SU-DHL-6 (cell line): ENCODE measurements at regions not wholly inside any gene's neighbourhood (a gene's known extent, or its start where the extent isn't known, plus 50 kb on each side); places are given as distances from the start of the nearest gene placed in this dataset.
"Not testable (repeated sequence)": the region's sequence is repeated elsewhere in the genome, so short reads cannot be mapped to it uniquely, and the experiment has no call there.

ENCODE experiments used
- H2AFZ ChIP-seq: fragments of 200-600 bp; sonication (generic); 2 replicates; pipeline ENCODE4 v1.6.1; 2014; ENCODE audit warnings: low read depth, mild to moderate bottlenecking, moderate library complexity, mixed read lengths, antibody characterized with exemption, low read length; ENCODE audit not compliant: severe bottlenecking
- H3F3A ChIP-seq: fragments of 200-600 bp; shearing (Covaris generic); 2 replicates; pipeline ENCODE4 v1.6.0; 2016; ENCODE audit warnings: antibody characterized with exemption, mild to moderate bottlenecking; ENCODE audit not compliant: insufficient read depth
- H3K27ac ChIP-seq: fragments of 200-600 bp; sonication (generic); 2 replicates; pipeline ENCODE4 v1.5.1; 2016; ENCODE audit warnings: low read depth, mild to moderate bottlenecking, low read length, moderate library complexity, mixed read lengths
- H3K27me3 ChIP-seq: fragments of 200-600 bp; sonication (generic), shearing (Covaris generic); 2 replicates; pipeline ENCODE4 v1.6.0; 2014; ENCODE audit warnings: mild to moderate bottlenecking, low read length
- H3K36me3 ChIP-seq: fragments of 200-600 bp; sonication (generic); 2 replicates; pipeline ENCODE4 v1.6.1; 2014; ENCODE audit warnings: mild to moderate bottlenecking, low read length, mixed read lengths
- H3K4me2 ChIP-seq: fragments of 300-600, 200-600 bp; shearing (Covaris generic), sonication (generic); 2 replicates; pipeline ENCODE4 v1.6.0; 2014; ENCODE audit warnings: low read length, low read depth, mild to moderate bottlenecking; ENCODE audit not compliant: poor library complexity, severe bottlenecking
- H3K4me3 ChIP-seq: fragments of 200-600 bp; sonication (generic); 2 replicates; pipeline ENCODE4 v1.5.1; 2014; ENCODE audit warnings: antibody characterized with exemption, low read length, mild to moderate bottlenecking, mixed read lengths; ENCODE audit not compliant: insufficient read depth, poor library complexity, severe bottlenecking
- H3K79me2 ChIP-seq: fragments of 200-600 bp; sonication (generic); 2 replicates; pipeline ENCODE4 v1.6.1; 2014; ENCODE audit warnings: mild to moderate bottlenecking, low read length, moderate library complexity; ENCODE audit not compliant: insufficient read depth
- H3K9ac ChIP-seq: fragments of 200-600 bp; sonication (generic); 2 replicates; pipeline ENCODE4 v1.7.0; 2014; ENCODE audit warnings: mild to moderate bottlenecking, low read length
- H3K9me2 ChIP-seq: fragments of 200-600 bp; sonication (generic); replicated peaks from 2 replicates; pipeline ENCODE4 v1.6.1; 2014; ENCODE audit warnings: low read length; ENCODE audit not compliant: insufficient read depth
- H3K9me3 ChIP-seq: fragments of 200-600 bp; sonication (generic); 2 replicates; pipeline ENCODE4 v1.6.1; 2014; ENCODE audit warnings: low read length, mixed read lengths; ENCODE audit not compliant: insufficient read depth
- H4K20me1 ChIP-seq: fragments of 200-600 bp; sonication (generic); 2 replicates; pipeline ENCODE4 v1.6.1; 2014; ENCODE audit warnings: low read depth, mild to moderate bottlenecking, antibody characterized with exemption, low read length, moderate library complexity, mixed read lengths
- EZH2phosphoT487 ChIP-seq: fragments of 200-600 bp; sonication (generic), shearing (Covaris generic); conservative IDR thresholded peaks from 2 replicates; pipeline ENCODE4 v1.6.1; 2018; ENCODE audit warnings: mild to moderate bottlenecking, antibody characterized with exemption, low read length, moderate library complexity, mixed read lengths
- TF ChIP-seq, protein P1 (sequence below): fragments of 200-600 bp; sonication (generic); IDR thresholded peaks from one replicate; pipeline ENCODE4 v1.5.1; 2017; ENCODE audit warnings: antibody characterized with exemption, mild to moderate bottlenecking, low read length, moderate library complexity; ENCODE audit not compliant: insufficient read depth, poor library complexity, severe bottlenecking

DNA sequence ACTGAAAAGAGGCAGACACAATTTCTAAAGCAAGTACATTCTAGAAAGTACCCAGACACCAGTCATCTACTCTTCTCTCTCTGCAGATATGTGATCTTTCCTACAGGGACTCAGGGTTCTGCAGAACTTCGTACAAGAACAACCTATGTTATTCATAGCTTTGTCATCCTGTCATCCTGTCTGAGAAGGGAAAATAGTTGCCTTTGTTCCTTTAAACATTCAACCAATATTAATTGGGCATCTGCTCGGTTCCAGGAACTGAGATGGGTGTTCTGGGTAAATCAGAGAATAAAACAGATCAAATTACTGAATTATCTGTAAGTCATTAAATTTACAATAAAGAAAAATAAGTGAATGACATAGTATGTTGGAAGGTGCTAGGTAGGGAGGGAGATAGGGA is 504.9 kb downstream of the MATN1 start:
- Histone ChIP-seq H3K9me3 (no peaks in the 10 kb centered on the region), H3K79me2 (no peaks in the 10 kb centered on the region), H3K36me3 (no peaks in the 10 kb centered on the region), H3K4me2 (no peak overlapping the region), H3K9me2 (no peaks in the 10 kb centered on the region), H3K27me3 (no peaks in the 10 kb centered on the region), H4K20me1 (no peaks in the 10 kb centered on the region), H2AFZ (no peak overlapping the region), H3K27ac (no peak overlapping the region), H3F3A (no peaks in the 10 kb centered on the region), H3K9ac (no peak overlapping the region), H3K4me3 (no peak overlapping the region)
- TF ChIP-seq EZH2phosphoT487, result no peak
- TF ChIP-seq, protein P1, sequence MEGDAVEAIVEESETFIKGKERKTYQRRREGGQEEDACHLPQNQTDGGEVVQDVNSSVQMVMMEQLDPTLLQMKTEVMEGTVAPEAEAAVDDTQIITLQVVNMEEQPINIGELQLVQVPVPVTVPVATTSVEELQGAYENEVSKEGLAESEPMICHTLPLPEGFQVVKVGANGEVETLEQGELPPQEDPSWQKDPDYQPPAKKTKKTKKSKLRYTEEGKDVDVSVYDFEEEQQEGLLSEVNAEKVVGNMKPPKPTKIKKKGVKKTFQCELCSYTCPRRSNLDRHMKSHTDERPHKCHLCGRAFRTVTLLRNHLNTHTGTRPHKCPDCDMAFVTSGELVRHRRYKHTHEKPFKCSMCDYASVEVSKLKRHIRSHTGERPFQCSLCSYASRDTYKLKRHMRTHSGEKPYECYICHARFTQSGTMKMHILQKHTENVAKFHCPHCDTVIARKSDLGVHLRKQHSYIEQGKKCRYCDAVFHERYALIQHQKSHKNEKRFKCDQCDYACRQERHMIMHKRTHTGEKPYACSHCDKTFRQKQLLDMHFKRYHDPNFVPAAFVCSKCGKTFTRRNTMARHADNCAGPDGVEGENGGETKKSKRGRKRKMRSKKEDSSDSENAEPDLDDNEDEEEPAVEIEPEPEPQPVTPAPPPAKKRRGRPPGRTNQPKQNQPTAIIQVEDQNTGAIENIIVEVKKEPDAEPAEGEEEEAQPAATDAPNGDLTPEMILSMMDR, result no peak

DNA sequence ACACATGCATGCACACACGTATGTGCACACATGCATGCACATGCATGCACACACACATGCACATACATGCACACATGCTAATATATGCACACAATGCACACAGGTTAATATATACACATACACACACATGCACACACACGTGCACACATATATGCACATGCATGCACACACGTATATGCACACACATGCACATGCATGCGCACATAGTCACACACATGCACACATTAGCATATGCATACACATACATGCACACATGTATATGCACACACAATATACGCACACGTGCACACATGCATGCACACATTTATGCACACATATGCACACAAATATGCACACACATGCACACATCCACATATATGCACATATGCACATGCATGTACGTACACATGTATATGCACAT is 506.8 kb downstream of the MATN1 start:
- Histone ChIP-seq H3K36me3 (no peaks in the 10 kb centered on the region), H3K27me3 (no peaks in the 10 kb centered on the region), H3K9me3 (no peaks in the 10 kb centered on the region), H4K20me1 (no peaks in the 10 kb centered on the region), H2AFZ (no peak overlapping the region), H3K79me2 (no peaks in the 10 kb centered on the region), H3F3A (no peaks in the 10 kb centered on the region), H3K4me3 (no peak overlapping the region), H3K27ac (no peak overlapping the region), H3K9ac (no peak overlapping the region), H3K4me2 (no peak overlapping the region), H3K9me2 (no peaks in the 10 kb centered on the region)
- TF ChIP-seq, protein P1, result no peak
- TF ChIP-seq EZH2phosphoT487, result no peak

DNA sequence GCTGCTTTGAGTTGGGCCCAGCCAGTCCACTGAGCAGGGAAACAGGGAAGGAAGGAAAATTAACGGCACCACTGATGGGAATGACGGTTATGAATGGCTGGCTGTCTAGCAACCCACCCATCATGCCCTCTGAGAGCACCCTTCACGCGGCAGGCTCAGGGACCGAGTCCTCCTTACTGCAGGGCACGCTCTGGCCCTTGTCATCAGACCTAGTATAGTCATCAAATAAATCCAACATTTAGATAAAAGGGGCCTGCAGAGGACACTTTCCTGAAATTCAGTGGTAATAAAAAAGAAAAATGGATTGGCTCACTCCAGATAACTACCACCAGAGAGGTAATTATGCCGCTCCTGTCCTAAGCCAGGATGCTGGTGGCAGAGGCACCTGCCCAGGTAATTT is 509.4 kb downstream of the MATN1 start:
- no peak overlapping the region for H2AFZ ChIP-seq
- no peaks in the 10 kb centered on the region for H3F3A ChIP-seq
- no peaks in the 10 kb centered on the region for H3K36me3 ChIP-seq
- no peak overlapping the region for H3K4me3 ChIP-seq
- no peaks in the 10 kb centered on the region for H3K27me3 ChIP-seq
- H3K79me2 ChIP-seq, result no peaks in the 10 kb centered on the region
- H3K27ac ChIP-seq, result no peak overlapping the region
- no peak for TF ChIP-seq EZH2phosphoT487
- TF ChIP-seq, protein P1, result no peak
- no peaks in the 10 kb centered on the region for H3K9me2 ChIP-seq
- H3K9me3 ChIP-seq, result no peaks in the 10 kb centered on the region
- no peak overlapping the region for H3K9ac ChIP-seq
- no peak overlapping the region for H3K4me2 ChIP-seq
- H4K20me1 ChIP-seq, result no peaks in the 10 kb centered on the region

DNA sequence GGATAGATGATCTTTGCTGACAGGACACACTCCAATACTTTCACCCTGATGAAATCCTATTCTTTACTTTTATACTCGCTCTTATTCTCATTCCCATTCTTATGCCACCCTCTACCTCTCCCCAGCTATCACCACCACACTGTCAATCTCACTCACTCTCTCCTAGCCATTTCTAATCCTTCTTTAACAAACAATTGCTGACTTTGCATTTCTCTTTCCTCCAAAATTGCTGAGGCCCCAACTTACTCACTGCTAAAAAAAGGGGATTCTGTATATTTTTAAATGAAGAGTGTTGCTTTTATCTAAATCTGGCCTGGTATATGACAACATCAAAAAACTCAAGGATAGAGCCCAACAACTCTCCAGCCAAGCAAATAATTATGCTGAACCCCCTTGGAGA is 515.4 kb downstream of the MATN1 start:
- H3K27ac ChIP-seq, H3K4me2 ChIP-seq, H3K9me2 ChIP-seq, H3K27me3 ChIP-seq, H3K36me3 ChIP-seq, H3F3A ChIP-seq, H3K9me3 ChIP-seq, H3K4me3 ChIP-seq, H3K9ac ChIP-seq, H3K79me2 ChIP-seq, H4K20me1 ChIP-seq, H2AFZ ChIP-seq: not testable (repeated sequence)

DNA sequence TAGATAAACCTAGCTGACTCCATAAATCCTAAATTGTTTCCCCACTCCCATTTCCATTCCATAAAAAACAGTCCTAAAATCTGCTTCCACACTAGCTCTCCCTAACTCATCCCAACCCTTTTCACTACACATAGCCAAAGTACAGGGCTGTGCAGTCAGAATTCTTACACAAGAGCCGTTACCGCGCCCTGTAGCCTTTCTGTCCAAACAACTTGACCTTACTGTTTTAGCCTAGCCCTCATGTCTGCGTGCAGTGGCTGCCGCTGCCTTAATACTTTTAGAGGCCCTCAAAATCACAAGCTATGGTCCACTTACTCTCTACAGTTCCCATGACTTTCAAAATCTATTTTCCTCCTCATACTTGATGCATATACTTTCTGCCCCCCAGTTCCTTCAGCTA is 516.8 kb downstream of the MATN1 start:
- not testable (repeated sequence) for H3F3A ChIP-seq, H3K4me3 ChIP-seq, H3K4me2 ChIP-seq, H2AFZ ChIP-seq, H3K27ac ChIP-seq, H3K9me2 ChIP-seq, H3K27me3 ChIP-seq, H3K79me2 ChIP-seq, H3K36me3 ChIP-seq, H3K9me3 ChIP-seq, H3K9ac ChIP-seq, H4K20me1 ChIP-seq

DNA sequence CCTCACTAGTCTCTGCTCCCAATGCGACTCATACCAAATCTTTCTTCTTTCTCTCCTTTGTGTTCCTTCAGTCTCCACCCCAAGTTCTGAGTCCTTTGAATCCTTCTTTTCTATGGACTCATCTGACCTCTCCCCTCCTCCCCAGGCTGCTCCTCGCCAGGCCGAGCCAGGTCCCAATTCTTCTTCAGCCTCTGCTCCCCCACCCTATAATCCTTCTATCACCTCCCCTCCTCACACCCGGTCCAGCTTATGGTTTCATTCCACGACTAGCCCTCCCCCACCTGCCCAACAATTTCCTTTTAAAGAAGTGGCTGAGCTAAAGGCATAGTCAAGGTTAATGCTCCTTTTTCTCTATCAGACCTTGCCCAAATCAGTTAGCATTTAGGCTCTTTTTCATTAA is 518.5 kb downstream of the MATN1 start:
- not testable (repeated sequence) for H3K27ac ChIP-seq

More for the DNA sequence above, 518.5 kb downstream of the MATN1 start:
- not testable (repeated sequence) for H2AFZ ChIP-seq, H3K9me2 ChIP-seq, H3K9me3 ChIP-seq, H3K79me2 ChIP-seq, H3K4me3 ChIP-seq, H3K9ac ChIP-seq, H3K4me2 ChIP-seq, H3K27me3 ChIP-seq, H3K36me3 ChIP-seq, H4K20me1 ChIP-seq, H3F3A ChIP-seq
